Gastroesophageal sphincter (tissue), 4 donors: ENCODE measurements at regions not wholly inside any gene's neighbourhood (a gene's known extent, or its start where the extent isn't known, plus 50 kb on each side); places are given as distances from the start of the nearest gene placed in this dataset.

Source experiments
- ATAC-seq: fragments of 150-250 bp; one replicate; pipeline ENCODE4 v1.9.1; 2016; ENCODE audit warnings: mild to moderate bottlenecking, moderate library complexity
- H3K27ac ChIP-seq, 4 donors: fragments of 200-600 bp; sonication (generic) in 3 of 4; 1 replicate in 3 of 4; 2 replicates in 1 of 4; pipeline ENCODE4 v1.5.1; 2016 to 2019
- H3K27me3 ChIP-seq: fragments of 200-600 bp; sonication (generic); one replicate; pipeline ENCODE4 v1.5.1; 2019
- H3K36me3 ChIP-seq, 2 donors: fragments of 200-600 bp; sonication (generic); one replicate each; pipeline ENCODE4 v1.5.1; 2019; ENCODE audit warnings: control low read depth in 1 of 2
- H3K4me1 ChIP-seq, 3 donors: fragments of 200-600 bp; sonication (generic); 1 replicate in 2 of 3; 2 replicates in 1 of 3; pipeline ENCODE4 v1.5.1; 2016 to 2019; ENCODE audit warnings: control low read depth in 2 of 3
- H3K4me3 ChIP-seq, 2 donors: fragments of 200-600 bp; sonication (generic); one replicate each; pipeline ENCODE4 v1.5.1; 2019; ENCODE audit warnings: mild to moderate bottlenecking in 1 of 2, moderate library complexity in 1 of 2
- H3K9me3 ChIP-seq, 3 donors: fragments of 200-600 bp; sonication (generic); one replicate each; pipeline ENCODE4 v1.5.1; 2017 to 2019; ENCODE audit warnings: control low read depth in 2 of 3
- CTCF ChIP-seq, 4 experiments: fragments of 200-600 bp in 2 of 4; fragments of 450-650 bp in 2 of 4; sonication (generic) in 1 of 4; IDR thresholded peaks; one replicate each; pipeline ENCODE4 v1.5.1; 2017 to 2019; ENCODE audit warnings: antibody characterized with exemption in 4 of 4, mild to moderate bottlenecking in 2 of 4, moderate library complexity in 2 of 4
- EP300 ChIP-seq: sonication (generic); formaldehyde crosslinking; IDR thresholded peaks from one replicate; pipeline ENCODE4 v1.6.1; 2017; ENCODE audit warnings: antibody characterized with exemption, mild to moderate bottlenecking
- POLR2A ChIP-seq, 2 donors: fragments of 450-650 bp; IDR thresholded peaks; one replicate each; pipeline ENCODE4 v1.6.1; 2017; ENCODE audit warnings: antibody characterized with exemption in 2 of 2, mild to moderate bottlenecking in 2 of 2, moderate library complexity in 1 of 2
- POLR2AphosphoS5 ChIP-seq: sonication (generic); formaldehyde crosslinking; IDR thresholded peaks from one replicate; pipeline ENCODE4 v1.6.1; 2017; ENCODE audit warnings: antibody characterized with exemption
- WGBS, 2 donors: methylation state at CpG; one replicate each; pipeline ENCODE4 v1.1.5; 2018; ENCODE audit warnings: low coverage in 1 of 2; 5-methylcytosine and 5-hydroxymethylcytosine counted together

- H3K27ac ChIP-seq, result no peak overlapping the region
- no CpG with 5 or more reads among the region's 1 CpG for WGBS, 2 donors
These were observed 295.0 kb upstream of the MGAT4C start for GRCh38 chr12:86551146-86551571.

GRCh38 chr12:86550218-86551145, 294.3 kb upstream of the MGAT4C start:
- 88 to 91% methylated on average over 3 to 4 of the region's 7 CpGs for whole genome bisulfite sequencing, 2 donors
- ATAC-seq, result peak; percentile 16
- Histone ChIP-seq H3K36me3 (no peaks in the 10 kb centered on the region), H3K9me3 (no peaks in the 10 kb centered on the region), H3K4me1 (no peaks in the 10 kb centered on the region), H3K27me3 (no peaks in the 10 kb centered on the region), H3K27ac (no peak overlapping the region), H3K4me3 (no peak overlapping the region)
- TF ChIP-seq EP300 (no peak), CTCF (IDR thresholded peaks at IDR 0.05) (no peak), POLR2A (IDR thresholded peaks at IDR 0.05) (no peak), POLR2AphosphoS5 (no peak)

More at GRCh38 chr12:86551146-86551571, 295.0 kb upstream of the MGAT4C start:
- Histone ChIP-seq H3K27me3 (no peaks in the 10 kb centered on the region), H3K4me3 (no peak overlapping the region), H3K4me1 (no peaks in the 10 kb centered on the region), H3K9me3 (no peaks in the 10 kb centered on the region), H3K36me3 (no peaks in the 10 kb centered on the region)
- no peak for ATAC-seq
- TF ChIP-seq POLR2AphosphoS5 (no peak), POLR2A (IDR thresholded peaks at IDR 0.05) (no peak), EP300 (no peak), CTCF (IDR thresholded peaks at IDR 0.05) (no peak)

GRCh38 chr12:86543716-86544115, 287.5 kb upstream of the MGAT4C start:
- no peak for TF ChIP-seq EP300
- no peak for TF ChIP-seq POLR2AphosphoS5
- no peak for TF ChIP-seq POLR2A (IDR thresholded peaks at IDR 0.05)
- TF ChIP-seq CTCF (IDR thresholded peaks at IDR 0.05), result no peak
- H3K27me3 ChIP-seq, result no peaks in the 10 kb centered on the region
- H3K36me3 ChIP-seq, result no peaks in the 10 kb centered on the region
- H3K27ac ChIP-seq, result no peak overlapping the region
- no peaks in the 10 kb centered on the region for H3K4me1 ChIP-seq
- ATAC-seq, result no peak
- H3K4me3 ChIP-seq, result no peak overlapping the region
- WGBS, 2 donors, result 20 to 68% methylated on average over 2 to 3 of the region's 3 CpGs
- no peaks in the 10 kb centered on the region for H3K9me3 ChIP-seq

GRCh38 chr12:86530996-86531655, 274.9 kb upstream of the MGAT4C start:
- no peak for TF ChIP-seq CTCF (IDR thresholded peaks at IDR 0.05)
- TF ChIP-seq POLR2AphosphoS5, result no peak
- no peak for TF ChIP-seq EP300
- no peak for TF ChIP-seq POLR2A (IDR thresholded peaks at IDR 0.05)
- no peak for ATAC-seq
- Histone ChIP-seq H3K27ac (no peak overlapping the region), H3K36me3 (no peaks in the 10 kb centered on the region), H3K4me1 (no peaks in the 10 kb centered on the region), H3K4me3 (no peak overlapping the region), H3K27me3 (no peaks in the 10 kb centered on the region), H3K9me3 (no peaks in the 10 kb centered on the region)
- whole genome bisulfite sequencing, 2 donors, result 57 to 73% methylated on average over 1 of the region's 1 CpG
